Upper lobe of right lung (tissue), 1 donor: ENCODE measurements at regions not wholly inside any gene's neighbourhood (a gene's known extent, or its start where the extent isn't known, plus 50 kb on each side); places are given as distances from the start of the nearest gene placed in this dataset.
A peak's percentile ranks its signal among the peaks of the same experiment; 100 is the strongest.

ENCODE experiments used
- ATAC-seq: fragments of 200-7000 bp; cut with Tn5 transposase; one replicate; pipeline ENCODE4 v1.9.1; 2020; ENCODE audit warnings: mild to moderate bottlenecking, moderate library complexity
- DNase-seq: peaks from one replicate; pipeline ENCODE4 v3.0.0-alpha.2; 2020
- H3K27ac ChIP-seq: fragments of 200-600 bp; one replicate; pipeline ENCODE4 v1.8.0; 2022
- H3K27me3 ChIP-seq: fragments of 200-600 bp; one replicate; pipeline ENCODE4 v1.8.0; 2022; ENCODE audit warnings: mild to moderate bottlenecking
- H3K36me3 ChIP-seq: fragments of 200-600 bp; one replicate; pipeline ENCODE4 v1.8.0; 2022
- H3K4me1 ChIP-seq: fragments of 200-600 bp; one replicate; pipeline ENCODE4 v1.8.0; 2022
- H3K4me3 ChIP-seq: fragments of 200-600 bp; one replicate; pipeline ENCODE4 v1.8.0; 2022; ENCODE audit warnings: mild to moderate bottlenecking
- H3K9me3 ChIP-seq: fragments of 200-600 bp; one replicate; pipeline ENCODE4 v1.8.0; 2022
- CTCF ChIP-seq: fragments of 200-600 bp; IDR thresholded peaks from one replicate; pipeline ENCODE4 v1.8.0; 2022; ENCODE audit warnings: antibody characterized with exemption
- intact Hi-C: fragments of 100-400 bp; cut with DNase I; formaldehyde crosslinking; loops from one replicate; pipeline ENCODE4 v1.11.0; 2022
- donor health status: DM: no; HTN: yes; CAD: no; lungs with severe emphysema.

DNA sequence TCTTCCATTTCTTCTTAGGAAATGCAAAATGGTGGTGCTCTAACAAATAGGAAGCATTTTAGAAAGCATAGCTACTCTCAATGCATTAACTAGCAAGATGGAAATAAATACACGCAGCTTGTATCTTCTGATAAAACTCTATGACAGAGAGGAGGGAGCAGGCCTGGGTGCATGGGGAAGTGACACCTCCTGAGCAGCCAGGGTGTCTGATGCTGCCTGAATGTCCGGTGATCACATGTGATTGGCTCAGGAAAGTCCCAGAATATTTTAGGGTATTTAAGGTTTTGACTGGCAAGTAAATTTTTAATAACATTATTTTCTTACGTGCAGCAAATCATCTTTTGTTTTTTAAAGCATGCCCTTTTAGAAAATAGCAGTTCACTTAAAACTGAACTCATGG, 261.0 kb upstream of the KLF6 start:
- no peak for TF ChIP-seq CTCF
- H3K27ac ChIP-seq, result no peak overlapping the region
- ATAC-seq (no peak), DNase-seq (no peak)
- no peaks in the 10 kb centered on the region for H3K27me3 ChIP-seq
- H3K9me3 ChIP-seq, result no peaks in the 10 kb centered on the region
- H3K4me3 ChIP-seq, result no peak overlapping the region
- peaks cover 6% of the 10 kb centered on the region for H3K4me1 ChIP-seq
- intact Hi-C loops, result no loop called here
- no peaks in the 10 kb centered on the region for H3K36me3 ChIP-seq

DNA sequence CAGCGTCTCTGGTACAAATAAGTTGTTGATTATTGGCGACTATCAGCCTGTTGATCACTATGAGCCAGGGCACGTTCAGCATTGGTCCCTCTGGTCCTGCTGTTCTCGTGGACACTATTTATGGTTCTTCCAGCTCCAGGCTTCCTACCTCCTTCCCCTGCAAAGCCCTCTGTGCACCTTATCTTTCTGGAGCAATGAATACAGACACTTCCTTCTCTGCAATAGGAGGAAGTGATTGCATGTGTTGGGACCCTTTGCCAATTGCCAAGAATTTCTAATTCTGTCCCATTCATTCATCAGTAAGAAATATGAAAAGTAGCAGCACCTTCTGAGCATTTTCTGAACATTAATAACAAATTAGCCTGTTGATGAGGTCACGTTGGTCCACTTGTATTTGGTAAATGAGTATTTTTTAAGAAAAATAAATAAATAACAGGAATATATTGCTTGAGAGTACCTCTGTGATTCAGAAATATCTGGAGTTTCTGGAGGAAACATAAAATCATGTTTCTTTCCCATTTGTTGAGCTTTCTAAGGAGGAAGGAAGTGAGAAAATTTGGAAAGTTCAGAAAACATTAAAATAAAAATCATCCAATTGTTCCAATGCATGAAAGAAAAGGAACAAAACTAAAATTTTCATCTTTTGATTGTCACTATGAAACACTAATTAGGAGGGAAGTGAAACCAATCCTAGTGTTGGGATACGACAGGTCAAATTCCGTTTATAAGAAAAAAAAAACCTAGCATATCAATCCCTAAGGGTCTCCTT, 259.1 kb upstream of the KLF6 start:
- ATAC-seq, result peak; percentile 53
- Histone ChIP-seq H3K9me3 (no peaks in the 10 kb centered on the region), H3K4me1 (no peaks in the 10 kb centered on the region), H3K27ac (no peak overlapping the region), H3K36me3 (no peaks in the 10 kb centered on the region), H3K4me3 (no peak overlapping the region), H3K27me3 (no peaks in the 10 kb centered on the region)
- TF ChIP-seq CTCF, result no peak
- no peak for DNase-seq
- intact Hi-C loops, result no loop called here

- no peak overlapping the region for H3K4me3 ChIP-seq
- TF ChIP-seq CTCF, result no peak
- H3K27me3 ChIP-seq, result no peaks in the 10 kb centered on the region
- intact Hi-C loops, result no loop called here
- H3K4me1 ChIP-seq, result no peaks in the 10 kb centered on the region
- H3K36me3 ChIP-seq, result no peaks in the 10 kb centered on the region
- ATAC-seq, result no peak
- H3K9me3 ChIP-seq, result no peaks in the 10 kb centered on the region
- no peak for DNase-seq
- no peak overlapping the region for H3K27ac ChIP-seq
Measured at GRCh38 chr10:4041635-4042034, 256.6 kb upstream of the KLF6 start.

DNA sequence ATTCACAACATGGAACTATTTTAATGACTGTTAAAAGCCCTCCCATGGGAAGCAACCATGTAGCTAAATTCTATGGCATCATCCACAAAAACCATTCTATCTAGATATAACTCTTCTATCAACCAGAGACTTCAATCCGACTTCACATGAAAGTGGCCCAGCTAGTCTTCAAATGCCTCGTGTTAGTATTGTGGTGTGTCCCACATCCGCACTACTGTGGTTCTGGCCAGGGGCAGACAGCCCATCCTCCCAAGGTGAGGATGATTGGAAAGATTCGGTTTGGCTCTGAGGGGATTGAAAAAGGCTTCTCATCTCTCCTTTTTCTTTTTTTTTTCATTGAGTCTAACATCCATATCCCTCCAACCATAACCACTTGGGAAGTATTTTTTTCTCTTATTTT, 253.0 kb upstream of the KLF6 start:
- no peaks in the 10 kb centered on the region for H3K36me3 ChIP-seq
- H3K4me1 ChIP-seq, result peaks cover 15% of the 10 kb centered on the region
- no peak overlapping the region for H3K4me3 ChIP-seq
- TF ChIP-seq CTCF, result no peak
- H3K27me3 ChIP-seq, result no peaks in the 10 kb centered on the region
- no peaks in the 10 kb centered on the region for H3K9me3 ChIP-seq
- intact Hi-C loops, result no loop called here
- H3K27ac ChIP-seq, result no peak overlapping the region
- DNase-seq (no peak), ATAC-seq (no peak)

DNA sequence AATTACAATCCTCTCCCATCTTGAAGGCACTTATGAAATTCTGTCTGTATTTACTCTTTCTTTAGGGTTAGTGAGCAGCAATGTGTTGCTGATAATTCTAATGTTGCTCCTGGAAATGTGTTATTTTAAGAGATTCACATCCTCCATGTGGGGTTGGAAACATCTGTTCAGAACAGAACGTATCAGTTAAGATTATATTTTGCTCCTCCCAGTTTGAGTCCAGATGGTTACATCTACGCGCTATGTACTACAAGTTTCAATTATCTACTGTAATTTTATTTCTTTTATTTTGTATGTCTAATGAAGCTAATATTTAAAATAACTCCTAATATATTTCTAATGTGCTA, 250.6 kb upstream of the KLF6 start:
- peak overlapping the region; percentile 35 for H3K4me3 ChIP-seq
- TF ChIP-seq CTCF, result no peak
- peaks cover 15% of the 10 kb centered on the region for H3K4me1 ChIP-seq
- no peaks in the 10 kb centered on the region for H3K36me3 ChIP-seq
- ATAC-seq (no peak), DNase-seq (no peak)
- intact Hi-C loops, result no loop called here
- H3K9me3 ChIP-seq, result no peaks in the 10 kb centered on the region
- H3K27me3 ChIP-seq, result no peaks in the 10 kb centered on the region
- H3K27ac ChIP-seq, result peak overlapping the region; percentile 47
